Kidney (tissue), 13 donors: ENCODE measurements at regions not wholly inside any gene's neighbourhood (a gene's known extent, or its start where the extent isn't known, plus 50 kb on each side); places are given as distances from the start of the nearest gene placed in this dataset.
A peak's percentile ranks its signal among the peaks of the same experiment; 100 is the strongest.

Source experiments
- DNase-seq, 5 donors: peaks; one replicate each; pipeline ENCODE4 v3.0.0-alpha.2; 2013 to 2020
- FAIRE-seq: peaks from 2 replicates; lab custom pipeline; 2012; peaks lifted over from hg19 to GRCh38; lab: Jason Lieb, UNC
- H3K27ac ChIP-seq, 2 donors: one replicate each; pipeline ENCODE4 v1.7.0; 2013; ENCODE audit warnings: low read depth in 2 of 2, low read length in 2 of 2, inconsistent platforms in 1 of 2
- H3K27me3 ChIP-seq: one replicate; pipeline ENCODE4 v1.7.1; 2013; ENCODE audit warnings: low read length, inconsistent platforms; ENCODE audit not compliant: control insufficient read depth, insufficient read depth
- H3K36me3 ChIP-seq, 3 donors: one replicate each; pipeline versions ENCODE4 v1.7.0 to v1.7.1; 2013; ENCODE audit warnings: low read length in 3 of 3, control low read depth in 1 of 3, inconsistent platforms in 1 of 3; ENCODE audit not compliant: insufficient read depth in 3 of 3, control insufficient read depth in 2 of 3
- H3K4me1 ChIP-seq, 3 donors: one replicate each; pipeline versions ENCODE4 v1.7.0 to v1.7.1; 2013; ENCODE audit warnings: low read length in 3 of 3, inconsistent platforms in 1 of 3, low read depth in 1 of 3; ENCODE audit not compliant: control insufficient read depth in 2 of 3, insufficient read depth in 2 of 3
- H3K4me3 ChIP-seq, 3 donors: one replicate each; pipeline versions ENCODE4 v1.7.0 to v1.8.1; 2013; ENCODE audit warnings: low read length in 3 of 3, control low read depth in 1 of 3, inconsistent platforms in 1 of 3
- H3K9ac ChIP-seq, 3 donors: one replicate each; pipeline versions ENCODE4 v1.7.0 to v1.7.1; 2013; ENCODE audit warnings: low read length in 3 of 3, control low read depth in 1 of 3, inconsistent platforms in 1 of 3
- H3K9me3 ChIP-seq, 3 donors: one replicate each; pipeline versions ENCODE4 v1.7.0 to v1.7.1; 2013; ENCODE audit warnings: low read length in 3 of 3, control low read depth in 1 of 3, inconsistent platforms in 1 of 3; ENCODE audit not compliant: control insufficient read depth in 2 of 3, insufficient read depth in 1 of 3
- intact Hi-C: fragments of 100-400 bp; cut with DNase I; formaldehyde crosslinking; loops from one replicate; pipeline ENCODE4 v1.11.1; 2022
- TF ChIP-seq, protein P1 (sequence below): IDR thresholded peaks from 3 replicates; pipeline ENCODE4 v1.5.1; 2012; ENCODE audit warnings: mild to moderate bottlenecking, moderate library complexity, borderline replicate concordance; ENCODE audit not compliant: insufficient read depth; ENCODE audit errors: extremely low read depth
- donor health status: control.
- donor health status: control.
- donor health status: control.
- donor health status: control.
- donor health status: control.
- donor health status: DM: yes; HTN: yes; CAD: no.
- donor health status: Normal renal cell carcinoma (clear cell type).

DNA sequence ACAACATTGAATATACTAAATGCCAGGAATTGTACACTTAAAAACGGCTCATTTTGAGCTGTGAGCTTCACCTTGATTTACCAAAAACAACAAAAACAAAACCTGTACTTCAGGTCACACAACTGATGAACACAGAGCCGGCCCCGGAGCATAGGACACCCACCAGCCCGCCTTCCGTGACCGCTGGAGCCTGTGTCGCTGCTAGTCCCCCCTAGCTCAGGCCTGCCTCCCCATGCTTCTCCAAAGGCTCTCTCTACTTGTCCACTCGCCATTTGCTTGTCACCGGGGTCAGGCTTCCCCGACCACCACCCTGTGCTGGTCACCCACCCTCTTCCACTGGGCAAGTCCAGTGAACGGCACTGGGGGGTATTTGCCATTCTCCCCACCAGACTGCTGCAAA is 113.8 kb upstream of the TNRC6C start:
- FAIRE-seq (no peak), DNase-seq (peak in 1 of 5 donors; percentile 64)
- Histone ChIP-seq H3K9ac (no peak overlapping the region), H3K4me3 (no peak overlapping the region), H3K4me1 (peaks cover 0 to 2% (median 0%) of the 10 kb centered on the region in 3 donors), H3K36me3 (no peaks in the 10 kb centered on the region), H3K27ac (no peak overlapping the region), H3K27me3 (no peaks in the 10 kb centered on the region), H3K9me3 (no peaks in the 10 kb centered on the region)
- TF ChIP-seq, protein P1, sequence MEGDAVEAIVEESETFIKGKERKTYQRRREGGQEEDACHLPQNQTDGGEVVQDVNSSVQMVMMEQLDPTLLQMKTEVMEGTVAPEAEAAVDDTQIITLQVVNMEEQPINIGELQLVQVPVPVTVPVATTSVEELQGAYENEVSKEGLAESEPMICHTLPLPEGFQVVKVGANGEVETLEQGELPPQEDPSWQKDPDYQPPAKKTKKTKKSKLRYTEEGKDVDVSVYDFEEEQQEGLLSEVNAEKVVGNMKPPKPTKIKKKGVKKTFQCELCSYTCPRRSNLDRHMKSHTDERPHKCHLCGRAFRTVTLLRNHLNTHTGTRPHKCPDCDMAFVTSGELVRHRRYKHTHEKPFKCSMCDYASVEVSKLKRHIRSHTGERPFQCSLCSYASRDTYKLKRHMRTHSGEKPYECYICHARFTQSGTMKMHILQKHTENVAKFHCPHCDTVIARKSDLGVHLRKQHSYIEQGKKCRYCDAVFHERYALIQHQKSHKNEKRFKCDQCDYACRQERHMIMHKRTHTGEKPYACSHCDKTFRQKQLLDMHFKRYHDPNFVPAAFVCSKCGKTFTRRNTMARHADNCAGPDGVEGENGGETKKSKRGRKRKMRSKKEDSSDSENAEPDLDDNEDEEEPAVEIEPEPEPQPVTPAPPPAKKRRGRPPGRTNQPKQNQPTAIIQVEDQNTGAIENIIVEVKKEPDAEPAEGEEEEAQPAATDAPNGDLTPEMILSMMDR: no peak
- intact Hi-C loops: no loop called here

DNA sequence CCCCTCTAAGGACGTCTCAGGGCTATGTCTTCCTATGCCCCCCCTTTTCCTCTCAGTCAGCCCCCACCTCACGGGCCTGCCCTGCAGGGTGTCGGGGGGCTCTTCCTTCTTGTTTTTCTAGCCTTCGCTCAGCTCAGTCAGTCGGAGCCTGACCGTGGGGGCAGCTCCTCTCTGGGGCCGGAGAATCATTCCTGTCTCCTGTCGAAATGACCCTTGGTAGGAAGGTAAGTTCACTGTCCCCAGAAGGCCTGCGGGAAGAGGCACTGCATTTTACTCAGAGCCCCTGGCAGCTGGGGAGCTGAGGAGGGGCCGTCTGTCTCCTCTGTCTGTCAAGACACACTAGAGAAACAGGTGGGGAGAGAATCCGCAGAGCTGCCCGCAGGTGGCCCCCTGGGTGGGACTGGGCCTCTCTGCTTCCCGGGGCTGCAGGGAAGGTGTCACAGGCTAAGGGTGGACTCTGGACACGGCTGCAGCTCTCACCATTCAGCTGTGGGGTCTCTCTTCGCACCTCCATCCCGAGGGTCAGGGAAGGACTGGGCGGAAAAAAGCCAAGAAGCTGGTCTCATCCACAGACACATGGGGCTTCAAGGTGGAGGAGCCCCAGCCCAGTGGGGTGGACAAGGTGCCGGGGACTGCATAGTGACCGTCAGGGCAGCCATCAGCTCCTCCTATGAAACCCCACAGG is 112.8 kb upstream of the TNRC6C start:
- TF ChIP-seq, protein P1: no peak
- DNase-seq: peak in 1 of 5 donors; percentile 63
- H3K36me3 ChIP-seq: no peaks in the 10 kb centered on the region

DNA sequence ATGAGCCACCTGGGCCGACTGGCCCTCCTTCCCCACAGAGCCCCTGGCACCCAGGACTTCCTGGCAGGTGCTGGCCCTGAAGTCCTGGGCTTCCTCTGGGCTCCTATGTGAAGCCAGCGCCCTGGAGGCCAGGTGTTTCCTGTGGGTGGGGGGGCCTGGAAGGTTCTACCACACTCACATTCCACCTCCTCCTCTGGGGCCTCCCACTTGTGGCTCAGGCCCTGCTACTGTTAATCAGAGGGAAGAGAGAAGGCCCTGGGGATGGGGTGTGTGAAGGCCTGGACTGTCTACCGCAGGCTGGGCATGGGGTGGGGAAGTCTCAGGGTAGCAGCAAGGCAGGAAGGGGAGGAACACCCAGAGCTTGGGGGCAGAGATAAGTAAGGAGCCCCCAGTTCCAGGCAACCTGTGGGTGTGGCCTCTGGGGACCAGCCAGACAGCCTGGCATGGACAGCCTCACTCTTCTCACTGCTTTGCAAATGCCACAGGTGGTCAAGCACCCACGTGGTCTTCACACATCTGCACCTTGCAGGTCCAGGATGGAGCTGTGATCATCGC is 111.9 kb upstream of the TNRC6C start:
- H3K9me3 ChIP-seq: no peaks in the 10 kb centered on the region
- H3K9ac ChIP-seq: no peak overlapping the region
- H3K36me3 ChIP-seq: no peaks in the 10 kb centered on the region
- H3K27me3 ChIP-seq: no peaks in the 10 kb centered on the region
- peaks cover 0 to 2% (median 0%) of the 10 kb centered on the region in 3 donors for H3K4me1 ChIP-seq
- no peak overlapping the region for H3K27ac ChIP-seq
- intact Hi-C loops: no loop called here
- TF ChIP-seq, protein P1: no peak
- no peak overlapping the region for H3K4me3 ChIP-seq
- peak in 1 of 5 donors; percentile 68 for DNase-seq
- FAIRE-seq: no peak

More for the DNA sequence above, 112.8 kb upstream of the TNRC6C start:
- Histone ChIP-seq H3K9ac (no peak overlapping the region), H3K9me3 (no peaks in the 10 kb centered on the region), H3K27me3 (no peaks in the 10 kb centered on the region), H3K4me1 (peaks cover 0 to 2% (median 0%) of the 10 kb centered on the region in 3 donors), H3K27ac (no peak overlapping the region), H3K4me3 (no peak overlapping the region)
- intact Hi-C loops: no loop called here
- no peak for FAIRE-seq
